Gastrocnemius medialis (tissue), 4 donors: ENCODE measurements at regions not wholly inside any gene's neighbourhood (a gene's known extent, or its start where the extent isn't known, plus 50 kb on each side); places are given as distances from the start of the nearest gene placed in this dataset.

Experiments used
- CTCF ChIP-seq, 5 experiments: fragments of 450-650 bp in 3 of 5; fragments of 200-600 bp in 2 of 5; sonication (generic) in 2 of 5; IDR thresholded peaks in 4 of 5; conservative IDR thresholded peaks in 1 of 5; 1 replicate in 4 of 5; 2 replicates in 1 of 5; pipeline ENCODE4 v1.5.1; 2016 to 2019; ENCODE audit warnings: antibody characterized with exemption in 5 of 5, mild to moderate bottlenecking in 3 of 5, moderate library complexity in 3 of 5
- POLR2A ChIP-seq, 2 donors: fragments of 450-650 bp; IDR thresholded peaks; one replicate each; pipeline ENCODE4 v1.6.1; 2017; ENCODE audit warnings: antibody characterized with exemption in 2 of 2, mild to moderate bottlenecking in 2 of 2, moderate library complexity in 2 of 2

- TF ChIP-seq CTCF (IDR thresholded peaks at IDR 0.05 in 4 of 5, conservative IDR thresholded peaks at IDR 0.05 in 1 of 5) (no peak), POLR2A (IDR thresholded peaks at IDR 0.05) (no peak)
Measured at GRCh38 chr7:17233603-17234002, 64.8 kb upstream of the AHR start.
